LoVo (cell line): ENCODE measurements at regions not wholly inside any gene's neighbourhood (a gene's known extent, or its start where the extent isn't known, plus 50 kb on each side); places are given as distances from the start of the nearest gene placed in this dataset.
"Not testable (repeated sequence)": the region's sequence is repeated elsewhere in the genome, so short reads cannot be mapped to it uniquely, and the experiment has no call there.

Source experiments
- DNase-seq: peaks from one replicate; pipeline ENCODE4 v3.0.0-alpha.2; 2016; ENCODE audit warnings: low spot score

DNA sequence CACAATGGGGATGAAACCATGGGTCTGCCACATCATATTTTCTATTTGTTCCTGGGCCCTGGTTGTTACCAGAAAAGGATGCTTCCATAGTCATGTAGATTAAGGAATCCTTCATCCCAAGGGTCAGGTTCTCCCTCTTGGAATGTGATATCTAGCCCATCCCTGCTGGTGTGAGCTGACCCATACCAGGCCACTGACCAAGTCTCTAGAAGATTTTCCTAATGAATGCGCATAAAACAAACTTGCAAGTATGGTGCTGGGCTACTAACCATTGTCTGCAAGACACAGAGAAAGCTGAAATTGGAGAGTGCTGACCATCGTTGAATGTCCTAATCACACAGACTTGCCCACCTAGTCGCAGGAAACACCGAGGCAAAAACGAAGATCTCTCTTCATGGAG, 972.6 kb downstream of the EFNA5 start:
- DNase-seq, result no peak

DNA sequence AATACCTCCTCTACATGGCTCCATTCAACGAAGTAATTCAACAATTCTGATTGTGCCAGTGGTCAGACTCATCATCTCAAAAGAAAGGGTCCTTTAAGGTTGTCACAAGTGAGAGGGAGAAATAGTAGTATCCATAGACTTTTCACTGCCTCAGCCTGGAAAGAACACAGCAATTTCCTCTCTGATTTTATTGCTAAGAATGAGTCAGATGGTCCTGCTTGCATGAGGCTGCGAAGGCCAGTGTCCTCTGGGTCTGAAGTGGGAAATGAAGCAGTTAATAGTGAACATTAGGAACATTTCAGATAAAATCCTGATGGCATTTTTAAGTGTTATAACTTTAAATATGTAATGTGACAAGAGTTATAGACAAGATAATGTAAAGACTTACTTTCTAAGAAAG, 979.0 kb downstream of the EFNA5 start:
- DNase-seq, result no peak

DNA sequence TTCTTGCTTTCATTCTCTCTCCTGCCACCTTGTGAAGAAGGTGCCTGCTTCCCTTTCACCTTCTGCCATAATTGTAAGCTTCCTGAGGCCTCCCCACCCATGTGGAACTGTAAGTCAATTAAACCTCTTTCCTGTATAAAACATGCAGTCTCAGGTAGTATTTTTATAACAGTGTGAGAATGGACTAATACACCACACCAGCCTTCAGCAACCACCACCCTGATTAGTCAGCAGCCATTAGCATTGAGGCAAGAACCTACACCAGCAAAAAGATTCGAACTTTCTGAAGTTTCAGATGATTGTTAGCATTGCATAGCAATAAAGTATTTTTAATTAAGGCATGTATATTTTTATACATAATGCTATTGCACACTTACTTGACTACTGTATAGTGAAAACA, 980.2 kb downstream of the EFNA5 start:
- DNase-seq, result no peak

DNA sequence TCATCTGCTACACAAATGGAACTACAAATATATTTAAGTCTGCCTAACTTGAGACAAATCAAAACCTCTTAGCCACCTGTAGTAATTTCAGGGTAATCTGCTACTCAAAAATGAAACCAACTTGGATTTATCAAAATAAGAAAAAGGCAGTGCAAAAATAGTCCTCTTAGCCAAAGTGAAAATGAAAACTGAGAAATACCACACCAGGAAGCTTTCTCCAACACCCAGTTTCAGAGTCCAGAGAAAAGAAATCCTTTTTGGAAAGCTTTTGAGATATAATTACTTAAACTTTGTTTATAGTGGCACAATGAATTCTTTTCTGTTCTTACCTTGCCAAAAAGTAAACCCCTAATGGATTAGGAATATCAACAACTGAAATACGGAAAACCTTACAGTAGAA, 990.4 kb downstream of the EFNA5 start:
- DNase-seq, result no peak

DNA sequence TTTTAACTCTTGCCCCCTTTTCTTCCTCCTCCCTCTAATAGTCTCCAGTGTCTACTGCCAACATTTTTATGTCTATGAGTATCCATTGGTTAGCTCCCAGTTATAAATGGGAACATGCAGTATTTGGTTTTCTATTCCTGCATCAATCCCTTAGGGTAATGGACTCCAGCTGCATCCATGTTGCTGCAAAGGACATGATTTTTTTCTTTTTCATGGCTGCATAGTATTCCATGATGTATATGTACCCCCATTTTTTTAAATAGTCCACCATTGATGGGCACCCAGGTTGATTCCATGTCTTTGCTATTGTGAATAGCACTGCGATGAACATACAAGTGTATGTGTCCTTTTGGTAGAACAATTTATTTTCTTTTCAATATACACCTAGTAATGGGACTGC, 993.7 kb downstream of the EFNA5 start:
- DNase-seq, result no peak

DNA sequence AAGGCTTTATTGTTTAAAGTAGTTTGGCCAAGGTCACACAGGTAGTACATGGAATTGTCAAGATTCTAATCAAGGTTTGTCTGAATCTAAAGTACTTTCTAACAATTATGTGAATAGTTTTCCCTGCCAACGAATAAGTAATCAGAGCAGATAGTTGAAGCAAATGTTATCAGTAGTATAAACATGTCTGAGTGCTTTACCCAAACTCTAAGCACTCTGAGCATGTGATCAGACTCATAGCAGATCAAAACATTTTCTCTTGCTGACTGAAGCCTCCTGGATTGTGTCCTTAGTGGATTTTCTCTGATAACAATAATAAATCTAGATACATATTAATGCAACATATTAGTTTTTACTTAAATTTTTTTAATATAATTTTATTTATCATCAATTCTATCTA, 995.0 kb downstream of the EFNA5 start:
- no peak for DNase-seq

- DNase-seq, result no peak
Observed at GRCh38 chr5:106673941-106674340, 996.8 kb downstream of the EFNA5 start.

DNA sequence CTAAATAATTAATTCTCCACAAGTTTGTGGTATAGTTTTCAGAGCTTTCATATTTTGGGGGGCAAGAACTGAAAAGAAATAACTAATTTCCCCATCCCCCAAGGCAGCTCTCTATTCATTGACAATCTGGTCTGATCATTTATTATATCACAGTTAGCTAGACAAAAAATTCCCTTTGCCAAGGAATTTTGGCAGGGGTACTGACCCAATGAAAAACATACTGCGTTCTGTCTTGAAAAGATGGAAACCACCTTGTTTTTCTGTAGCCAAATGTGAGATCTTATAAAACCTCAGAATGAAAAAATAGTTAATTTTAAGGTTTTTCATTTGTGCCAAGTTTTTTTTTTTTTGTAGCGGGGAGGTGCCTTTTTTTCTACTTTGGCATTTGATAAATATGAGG, 1008.9 kb downstream of the EFNA5 start:
- no peak for DNase-seq

- DNase-seq, result no peak
Observed at GRCh38 chr5:106660681-106661080, 1010.1 kb downstream of the EFNA5 start.

- DNase-seq, result no peak
Observed at GRCh38 chr5:106658150-106658549, 1012.6 kb downstream of the EFNA5 start.

DNA sequence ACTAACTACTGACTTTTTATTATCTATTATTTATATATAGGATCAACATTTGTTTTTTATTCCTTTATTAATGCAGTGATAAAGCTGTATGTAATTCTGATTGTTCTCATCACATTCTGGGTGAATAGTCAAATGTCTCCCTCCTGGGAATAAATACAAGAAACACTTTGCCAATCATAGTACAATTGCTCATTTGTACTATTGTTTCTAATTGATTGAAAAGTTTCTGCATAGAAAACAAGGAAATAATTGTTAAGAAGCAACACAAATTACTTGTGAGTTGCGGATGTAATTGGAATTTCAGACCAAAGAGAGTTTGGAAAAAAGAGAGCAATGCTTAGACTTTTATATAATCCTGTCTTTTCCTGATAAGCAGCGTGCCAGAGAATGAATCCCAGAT, 1013.9 kb downstream of the EFNA5 start:
- DNase-seq, result no peak

GRCh38 chr5:106649031-106649430, 1021.7 kb downstream of the EFNA5 start:
- no peak for DNase-seq

GRCh38 chr5:106648401-106648800, 1022.3 kb downstream of the EFNA5 start:
- no peak for DNase-seq

- DNase-seq, result no peak
Observed at GRCh38 chr5:106646106-106646505, 1024.6 kb downstream of the EFNA5 start.

GRCh38 chr5:106640511-106640910, 1030.2 kb downstream of the EFNA5 start:
- no peak for DNase-seq

DNA sequence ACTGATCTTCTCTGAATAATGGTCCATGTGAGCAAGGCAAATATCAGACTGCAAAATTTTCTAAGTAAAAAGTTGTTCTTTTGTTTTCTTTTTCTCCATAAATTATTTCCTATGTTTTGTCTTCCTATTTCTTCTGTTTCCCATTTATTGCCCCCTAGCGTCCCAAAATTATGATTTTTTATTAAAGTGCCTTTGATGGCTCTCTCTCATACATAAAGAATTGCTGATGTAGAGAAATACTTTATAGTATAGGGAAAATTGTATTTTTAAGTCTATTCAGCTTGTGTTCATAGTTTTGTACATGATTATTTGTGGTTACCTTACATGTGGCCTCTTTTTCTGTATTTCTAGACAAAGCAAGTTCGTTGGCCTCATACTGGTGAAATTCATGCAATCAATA, 1031.2 kb downstream of the EFNA5 start:
- no peak for DNase-seq

- DNase-seq, result no peak
Observed at GRCh38 chr5:106637275-106637674, 1033.5 kb downstream of the EFNA5 start.

GRCh38 chr5:106634375-106634774, 1036.4 kb downstream of the EFNA5 start:
- no peak for DNase-seq

- DNase-seq, result no peak
Observed at GRCh38 chr5:106633825-106634224, 1036.9 kb downstream of the EFNA5 start.

DNA sequence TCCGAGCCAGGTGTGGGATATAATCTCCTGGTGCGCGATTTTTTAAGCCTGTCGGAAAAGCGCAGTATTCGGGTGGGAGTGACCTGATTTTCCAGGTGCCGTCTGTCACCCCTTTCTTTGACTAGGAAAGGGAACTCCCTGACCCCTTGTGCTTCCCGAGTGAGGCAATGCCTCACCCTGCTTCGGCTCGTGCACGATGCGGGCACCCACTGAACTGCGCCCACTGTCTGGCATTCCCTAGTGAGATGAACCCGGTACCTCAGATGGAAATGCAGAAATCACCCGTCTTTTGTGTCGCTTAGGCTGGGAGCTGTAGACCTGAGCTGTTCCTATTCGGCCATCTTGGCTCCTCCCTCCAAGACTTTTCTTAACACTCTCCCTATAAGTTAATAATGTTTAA, 1042.3 kb downstream of the EFNA5 start:
- not testable (repeated sequence) for DNase-seq

GRCh38 chr5:106610041-106610440, 1060.7 kb downstream of the EFNA5 start:
- DNase-seq, result no peak

- no peak for DNase-seq
Observed at GRCh38 chr5:106601620-106602019, 1069.1 kb downstream of the EFNA5 start.

- no peak for DNase-seq
Observed at GRCh38 chr5:106600803-106601202, 1069.9 kb downstream of the EFNA5 start.

- DNase-seq, result no peak
Observed at GRCh38 chr5:106595864-106596263, 1074.9 kb downstream of the EFNA5 start.

GRCh38 chr5:106584268-106584667, 1086.5 kb downstream of the EFNA5 start:
- DNase-seq, result no peak
